PC-3 (cell line): ENCODE measurements at regions not wholly inside any gene's neighbourhood (a gene's known extent, or its start where the extent isn't known, plus 50 kb on each side); places are given as distances from the start of the nearest gene placed in this dataset.

Experiments
- CTCF ChIP-seq: fragments of 300-600 bp; sonication (generic); conservative IDR thresholded peaks from 2 replicates; pipeline ENCODE4 v1.5.1; 2017; ENCODE audit warnings: antibody characterized with exemption, low read depth, mild to moderate bottlenecking, low read length
- EZH2phosphoT487 ChIP-seq: fragments of 300-600 bp; sonication (generic); IDR thresholded peaks from 2 replicates; pipeline ENCODE4 v1.6.1; 2018; ENCODE audit warnings: mild to moderate bottlenecking, antibody characterized with exemption, low read length, borderline replicate concordance

- no peak for TF ChIP-seq CTCF
- no peak for TF ChIP-seq EZH2phosphoT487
Observed at GRCh38 chr3:176927706-176928581, 269.3 kb downstream of the TBL1XR1 start.
